ENCODE measurements at regions not wholly inside any gene's neighbourhood (a gene's known extent, or its start where the extent isn't known, plus 50 kb on each side); places are given as distances from the start of the nearest gene placed in this dataset.
"Not testable (repeated sequence)": the region's sequence is repeated elsewhere in the genome, so short reads cannot be mapped to it uniquely, and the experiment has no call there.

- DNase-seq, result no peak
These were observed 148.6 kb upstream of the CDIN1 start for GRCh38 chr15:36430726-36431265.

- DNase-seq, result no peak
These were observed 147.3 kb upstream of the CDIN1 start for GRCh38 chr15:36432161-36432560.

- DNase-seq, result no peak
These were observed 145.2 kb upstream of the CDIN1 start for GRCh38 chr15:36434177-36434576.

- DNase-seq, result no peak
These were observed 140.9 kb upstream of the CDIN1 start for GRCh38 chr15:36438499-36438898.

GRCh38 chr15:36447373-36447772 is 132.1 kb upstream of the CDIN1 start:
- DNase-seq, result no peak

GRCh38 chr15:36448418-36448817 is 131.0 kb upstream of the CDIN1 start:
- DNase-seq, result no peak

GRCh38 chr15:36449084-36449661 is 130.3 kb upstream of the CDIN1 start:
- no peak for DNase-seq

- no peak for DNase-seq
These were observed 129.7 kb upstream of the CDIN1 start for GRCh38 chr15:36449662-36450145.

GRCh38 chr15:36454244-36454643 is 125.2 kb upstream of the CDIN1 start:
- DNase-seq, result not testable (repeated sequence)

- no peak for DNase-seq
These were observed 121.0 kb upstream of the CDIN1 start for GRCh38 chr15:36458411-36458810.

GRCh38 chr15:36465304-36465703 is 114.1 kb upstream of the CDIN1 start:
- DNase-seq, result no peak

- DNase-seq, result no peak
These were observed 110.7 kb upstream of the CDIN1 start for GRCh38 chr15:36468746-36469145.

- no peak for DNase-seq
These were observed 110.0 kb upstream of the CDIN1 start for GRCh38 chr15:36469311-36469966.

- DNase-seq, result no peak
These were observed 106.8 kb upstream of the CDIN1 start for GRCh38 chr15:36472672-36473071.

- DNase-seq, result no peak
These were observed 100.9 kb upstream of the CDIN1 start for GRCh38 chr15:36478561-36478960.

- DNase-seq, result no peak
These were observed 100.1 kb upstream of the CDIN1 start for GRCh38 chr15:36479200-36479896.

GRCh38 chr15:36481156-36481555 is 98.3 kb upstream of the CDIN1 start:
- no peak for DNase-seq

- DNase-seq, result no peak
These were observed 96.0 kb upstream of the CDIN1 start for GRCh38 chr15:36483409-36483808.

GRCh38 chr15:36484038-36484778 is 95.2 kb upstream of the CDIN1 start:
- no peak for DNase-seq

GRCh38 chr15:36491912-36492311 is 87.5 kb upstream of the CDIN1 start:
- no peak for DNase-seq

- no peak for DNase-seq
These were observed 83.9 kb upstream of the CDIN1 start for GRCh38 chr15:36495456-36495991.

GRCh38 chr15:36497901-36498300 is 81.5 kb upstream of the CDIN1 start:
- no peak for DNase-seq

GRCh38 chr15:36498401-36498800 is 81.0 kb upstream of the CDIN1 start:
- DNase-seq, result no peak
